Activated CD8-positive, alpha-beta T cell treated with anti-CD3 and anti-CD28 coated beads for 36 hours (primary cell): ENCODE measurements at regions not wholly inside any gene's neighbourhood (a gene's known extent, or its start where the extent isn't known, plus 50 kb on each side); places are given as distances from the start of the nearest gene placed in this dataset.

Experiments
- ATAC-seq: fragments of 200-7000 bp; cut with Tn5 transposase; one replicate; pipeline ENCODE4 v1.10.0; 2021; ENCODE audit warnings: mild to moderate bottlenecking, moderate library complexity
- CTCF ChIA-PET: fragments of 350-600 bp; sonication (Branson Sonifier 250); formaldehyde crosslinking; loops from one replicate; lab custom pipeline; 2021; ENCODE audit warnings: antibody characterized with exemption; lab: Charles Lee
- POLR2A ChIA-PET: fragments of 350-600 bp; sonication (Branson Sonifier 250); formaldehyde crosslinking; loops from one replicate; lab custom pipeline; 2021; ENCODE audit warnings: antibody characterized with exemption; lab: Charles Lee
- DNase-seq: peaks from one replicate; pipeline ENCODE4 v3.0.0-alpha.2; 2020
- H3K27ac Mint-ChIP-seq: one replicate; pipeline ENCODE4 v1.8.0; 2021; ENCODE audit warnings: mild to moderate bottlenecking, mixed read lengths
- H3K27me3 Mint-ChIP-seq: one replicate; pipeline ENCODE4 v1.8.0; 2021; ENCODE audit warnings: mixed read lengths
- H3K36me3 Mint-ChIP-seq: one replicate; pipeline ENCODE4 v1.8.0; 2021; ENCODE audit warnings: low read depth, mixed read lengths
- H3K4me1 Mint-ChIP-seq: one replicate; pipeline ENCODE4 v1.8.0; 2021; ENCODE audit warnings: low read depth, mixed read lengths
- H3K4me3 Mint-ChIP-seq: one replicate; pipeline ENCODE4 v1.8.0; 2021; ENCODE audit warnings: mild to moderate bottlenecking, moderate library complexity, mixed read lengths
- H3K9me3 Mint-ChIP-seq: one replicate; pipeline ENCODE4 v1.8.0; 2021; ENCODE audit warnings: mixed read lengths
- intact Hi-C: fragments of 100-400 bp; cut with micrococcal nuclease; formaldehyde crosslinking; loops from one replicate; pipeline ENCODE4 v1.10.0; 2022
- TF ChIP-seq, protein P1 (sequence below): fragments of 200-600 bp; IDR thresholded peaks from one replicate; pipeline ENCODE4 v1.8.0; 2022; ENCODE audit warnings: antibody characterized with exemption, mild to moderate bottlenecking

DNA sequence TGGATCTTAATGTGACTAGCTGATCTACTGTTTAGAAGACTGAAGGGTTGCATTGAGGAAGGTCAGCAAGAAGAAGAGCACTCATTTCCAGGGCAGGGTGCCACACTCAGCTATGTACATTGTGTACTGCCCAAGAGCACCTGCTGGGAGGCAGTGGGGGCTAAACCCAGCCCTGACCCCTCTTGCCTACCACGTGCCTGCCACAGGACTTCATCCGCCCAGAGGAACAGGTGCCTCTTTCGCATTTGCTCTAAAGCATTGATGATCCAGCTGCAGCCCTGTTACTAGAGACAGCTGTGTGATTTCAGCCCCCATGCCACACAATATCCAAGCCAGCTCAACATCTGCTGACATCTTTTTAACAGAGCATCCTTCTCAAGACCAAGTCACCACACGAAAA is 341.8 kb downstream of the LMX1A start:
- Mint-ChIP-seq H3K27me3 (no peaks in the 10 kb centered on the region), H3K9me3 (peaks cover 9% of the 10 kb centered on the region), H3K36me3 (no peaks in the 10 kb centered on the region), H3K4me1 (no peaks in the 10 kb centered on the region), H3K4me3 (no peak overlapping the region), H3K27ac (no peak overlapping the region)
- CTCF ChIA-PET: no interaction called here
- TF ChIP-seq, protein P1, sequence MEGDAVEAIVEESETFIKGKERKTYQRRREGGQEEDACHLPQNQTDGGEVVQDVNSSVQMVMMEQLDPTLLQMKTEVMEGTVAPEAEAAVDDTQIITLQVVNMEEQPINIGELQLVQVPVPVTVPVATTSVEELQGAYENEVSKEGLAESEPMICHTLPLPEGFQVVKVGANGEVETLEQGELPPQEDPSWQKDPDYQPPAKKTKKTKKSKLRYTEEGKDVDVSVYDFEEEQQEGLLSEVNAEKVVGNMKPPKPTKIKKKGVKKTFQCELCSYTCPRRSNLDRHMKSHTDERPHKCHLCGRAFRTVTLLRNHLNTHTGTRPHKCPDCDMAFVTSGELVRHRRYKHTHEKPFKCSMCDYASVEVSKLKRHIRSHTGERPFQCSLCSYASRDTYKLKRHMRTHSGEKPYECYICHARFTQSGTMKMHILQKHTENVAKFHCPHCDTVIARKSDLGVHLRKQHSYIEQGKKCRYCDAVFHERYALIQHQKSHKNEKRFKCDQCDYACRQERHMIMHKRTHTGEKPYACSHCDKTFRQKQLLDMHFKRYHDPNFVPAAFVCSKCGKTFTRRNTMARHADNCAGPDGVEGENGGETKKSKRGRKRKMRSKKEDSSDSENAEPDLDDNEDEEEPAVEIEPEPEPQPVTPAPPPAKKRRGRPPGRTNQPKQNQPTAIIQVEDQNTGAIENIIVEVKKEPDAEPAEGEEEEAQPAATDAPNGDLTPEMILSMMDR: no peak
- intact Hi-C loops: no loop called here
- POLR2A ChIA-PET: no interaction called here
- ATAC-seq: no peak
- no peak for DNase-seq

DNA sequence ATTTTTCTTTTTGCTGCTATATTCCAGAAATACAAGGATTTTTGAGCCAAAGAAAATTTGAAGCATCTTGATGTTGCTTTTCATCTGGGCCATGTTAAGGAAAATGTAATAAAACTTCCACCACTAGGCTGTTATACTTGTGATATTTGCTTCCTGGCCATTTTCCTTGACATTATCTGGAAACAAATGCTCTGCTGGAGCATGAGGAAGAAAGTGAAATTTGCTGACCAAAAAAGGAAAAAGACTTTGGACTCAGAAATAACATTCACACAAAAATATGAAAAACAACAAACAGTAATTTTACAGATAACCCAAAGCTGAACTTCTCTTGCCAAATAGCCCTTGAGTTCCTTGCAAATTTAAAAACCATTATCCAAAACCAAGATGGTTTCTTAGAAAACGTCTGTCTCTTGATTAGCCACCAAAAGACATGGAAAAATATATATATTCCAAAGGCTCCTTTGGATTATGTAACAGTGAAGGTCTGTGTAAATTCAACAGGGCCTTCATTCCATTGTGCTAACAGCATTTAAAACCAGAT is 344.5 kb downstream of the LMX1A start:
- Mint-ChIP-seq H3K9me3 (peaks cover 7% of the 10 kb centered on the region), H3K27ac (no peak overlapping the region), H3K4me3 (no peak overlapping the region), H3K27me3 (no peaks in the 10 kb centered on the region), H3K4me1 (no peaks in the 10 kb centered on the region), H3K36me3 (no peaks in the 10 kb centered on the region)
- ATAC-seq (no peak), DNase-seq (no peak)
- intact Hi-C loops: no loop called here
- ChIA-PET POLR2A (no interaction called here), CTCF (no interaction called here)
- TF ChIP-seq, protein P1: no peak

DNA sequence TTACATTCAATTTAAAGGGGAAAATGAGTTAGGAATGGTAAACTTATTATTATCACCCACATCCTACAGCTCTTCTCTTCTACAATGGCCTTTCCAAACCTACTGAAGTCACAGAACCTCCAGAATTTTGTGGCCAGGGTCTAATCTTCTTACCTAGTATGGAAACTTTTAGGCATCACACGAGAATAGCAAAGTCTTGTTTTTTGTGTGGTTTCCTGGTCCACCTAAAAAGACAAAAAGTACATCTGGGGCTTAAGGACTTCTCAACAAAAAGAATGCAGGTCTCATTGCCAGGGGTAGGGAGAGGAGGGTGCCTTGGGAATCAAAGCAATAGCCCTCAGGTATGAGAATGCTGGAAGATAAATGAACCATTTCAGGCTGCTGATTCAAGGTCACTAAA is 345.3 kb downstream of the LMX1A start:
- H3K4me1 Mint-ChIP-seq: no peaks in the 10 kb centered on the region
- no peaks in the 10 kb centered on the region for H3K36me3 Mint-ChIP-seq
- DNase-seq (no peak), ATAC-seq (no peak)
- no peaks in the 10 kb centered on the region for H3K27me3 Mint-ChIP-seq
- CTCF ChIA-PET: no interaction called here
- H3K4me3 Mint-ChIP-seq: no peak overlapping the region
- peaks cover 5% of the 10 kb centered on the region for H3K9me3 Mint-ChIP-seq
- no peak overlapping the region for H3K27ac Mint-ChIP-seq
- intact Hi-C loops: no loop called here
- POLR2A ChIA-PET: no interaction called here
- TF ChIP-seq, protein P1: no peak

DNA sequence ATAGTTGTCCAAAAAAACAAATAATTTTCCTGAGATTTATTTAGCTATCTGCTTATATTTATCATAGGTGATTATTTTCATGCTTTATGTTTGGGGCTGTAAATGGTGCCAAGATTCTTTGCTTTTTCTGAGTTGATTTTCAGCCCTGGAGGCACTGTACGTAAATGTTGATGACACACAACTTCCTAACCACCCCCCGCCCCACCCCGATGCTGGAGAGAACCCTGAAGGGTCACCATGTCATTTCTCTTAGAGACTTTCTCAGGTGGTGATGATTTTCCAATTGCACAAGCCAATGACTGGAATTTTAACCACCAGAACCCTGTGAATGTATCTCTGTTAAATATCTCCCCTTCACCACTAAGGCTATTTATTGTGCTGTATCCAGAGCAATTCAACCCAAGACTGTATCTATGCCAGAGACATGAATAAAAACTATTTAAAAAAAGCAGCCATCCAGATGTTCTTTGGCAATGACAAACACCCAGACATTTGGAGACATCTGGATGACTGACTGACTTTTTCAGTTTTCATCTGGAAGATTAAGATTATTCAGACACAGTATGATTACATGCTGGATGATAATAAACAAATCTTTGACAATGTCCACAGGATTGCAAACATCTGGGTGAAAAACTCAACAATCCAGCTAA is 346.0 kb downstream of the LMX1A start:
- ChIA-PET CTCF (no interaction called here), POLR2A (no interaction called here)
- intact Hi-C loops: no loop called here
- Mint-ChIP-seq H3K9me3 (peaks cover 5% of the 10 kb centered on the region), H3K36me3 (no peaks in the 10 kb centered on the region), H3K27ac (no peak overlapping the region), H3K4me1 (no peaks in the 10 kb centered on the region), H3K4me3 (no peak overlapping the region), H3K27me3 (no peaks in the 10 kb centered on the region)
- TF ChIP-seq, protein P1: no peak
- ATAC-seq (no peak), DNase-seq (no peak)

DNA sequence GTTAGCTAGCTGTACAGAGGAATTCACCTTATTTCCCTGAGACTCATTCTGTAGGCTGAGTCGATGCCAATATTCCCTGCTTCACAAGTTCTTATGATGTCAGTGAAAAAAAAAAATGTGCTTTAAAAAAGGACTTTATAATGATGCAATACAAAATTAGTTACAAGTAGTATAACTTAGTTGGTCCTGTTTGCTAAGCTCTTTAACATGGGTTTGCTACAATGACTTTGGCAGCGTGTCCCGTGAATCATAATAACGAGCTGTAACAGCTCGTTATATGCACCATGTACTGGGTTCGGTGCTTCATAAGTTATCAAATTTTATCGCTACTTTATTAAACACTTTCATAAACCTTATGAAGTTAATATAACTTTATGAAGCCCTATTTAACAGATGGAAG is 349.7 kb downstream of the LMX1A start:
- ATAC-seq: no peak
- H3K9me3 Mint-ChIP-seq: peaks cover 1% of the 10 kb centered on the region
- H3K4me1 Mint-ChIP-seq: no peaks in the 10 kb centered on the region
- no peaks in the 10 kb centered on the region for H3K36me3 Mint-ChIP-seq
- CTCF ChIA-PET: no interaction called here
- H3K27me3 Mint-ChIP-seq: no peaks in the 10 kb centered on the region
- DNase-seq: no peak
- H3K4me3 Mint-ChIP-seq: no peak overlapping the region
- POLR2A ChIA-PET: no interaction called here
- intact Hi-C loops: no loop called here
- no peak overlapping the region for H3K27ac Mint-ChIP-seq
- TF ChIP-seq, protein P1: no peak
